Adrenal gland (tissue), 9 donors: ENCODE measurements at regions not wholly inside any gene's neighbourhood (a gene's known extent, or its start where the extent isn't known, plus 50 kb on each side); places are given as distances from the start of the nearest gene placed in this dataset.

Experiments
- DNase-seq, 7 donors: peaks; one replicate each; pipeline ENCODE4 v3.0.0-alpha.2; 2019 to 2020
- H3K27ac ChIP-seq, 5 donors: fragments of 200-600 bp; sonication (generic) in 4 of 5; 1 replicate in 3 of 5; 2 replicates in 2 of 5; pipeline versions ENCODE4 v1.5.1 to v1.8.0; 2016 to 2020; ENCODE audit warnings: mild to moderate bottlenecking in 1 of 5
- H3K27me3 ChIP-seq: fragments of 200-600 bp; 2 replicates; pipeline ENCODE4 v1.8.0; 2021
- H3K36me3 ChIP-seq, 2 donors: fragments of 200-600 bp; replicated peaks in 1 of 2; 1 replicate in 1 of 2; 2 replicates in 1 of 2; pipeline versions ENCODE4 v1.5.1 to v1.8.0; 2018 to 2022
- H3K4me1 ChIP-seq, 2 donors: fragments of 200-600 bp; replicated peaks in 1 of 2; 1 replicate in 1 of 2; 2 replicates in 1 of 2; pipeline versions ENCODE4 v1.5.1 to v1.8.0; 2018 to 2021
- H3K4me3 ChIP-seq, 4 donors: fragments of 200-600 bp; sonication (generic) in 3 of 4; one replicate each; pipeline ENCODE4 v1.5.1; 2016 to 2018
- H3K9me3 ChIP-seq, 3 donors: fragments of 200-600 bp; sonication (generic) in 1 of 3; replicated peaks in 1 of 3; 1 replicate in 2 of 3; 2 replicates in 1 of 3; pipeline versions ENCODE4 v1.5.1 to v1.8.0; 2016 to 2021
- POLR2A ChIP-seq, 2 donors: fragments of 450-650 bp; IDR thresholded peaks; one replicate each; pipeline ENCODE4 v1.6.1; 2017; ENCODE audit warnings: antibody characterized with exemption in 2 of 2, mild to moderate bottlenecking in 2 of 2, moderate library complexity in 1 of 2
- whole genome bisulfite sequencing, 4 donors: extraction: QIAGEN DNeasy Blood & Tissue Kit in 2 of 4; methylation state at CpG; one replicate each; pipeline versions ENCODE4 v1.1.5 to v1.1.7; 2013 to 2017; 5-methylcytosine and 5-hydroxymethylcytosine counted together
- intact Hi-C, 2 donors: fragments of 100-400 bp; cut with DNase I; formaldehyde crosslinking; loops; one replicate each; pipeline versions ENCODE4 v1.14.1 to v1.15.0; 2022 to 2023
- TF ChIP-seq, protein P1 (sequence below), 6 experiments: fragments of 450-650 bp in 4 of 6; fragments of 200-600 bp in 2 of 6; sonication (generic) in 1 of 6; IDR thresholded peaks; 1 replicate in 5 of 6; 2 replicates in 1 of 6; pipeline versions ENCODE4 v1.5.1 to v1.8.0; 2016 to 2021; ENCODE audit warnings: antibody characterized with exemption in 6 of 6, mild to moderate bottlenecking in 2 of 6, moderate library complexity in 1 of 6
- donor health status: healthy with polysubstance abuse.
- donor health status: Bipolar disorder and iron deficiency.
- donor health status: DM: yes; HTN: yes; CAD: no.
- donor health status: DM: no; HTN: no; CAD: no.
- donor health status: DM: no; HTN: no; CAD: no.

DNA sequence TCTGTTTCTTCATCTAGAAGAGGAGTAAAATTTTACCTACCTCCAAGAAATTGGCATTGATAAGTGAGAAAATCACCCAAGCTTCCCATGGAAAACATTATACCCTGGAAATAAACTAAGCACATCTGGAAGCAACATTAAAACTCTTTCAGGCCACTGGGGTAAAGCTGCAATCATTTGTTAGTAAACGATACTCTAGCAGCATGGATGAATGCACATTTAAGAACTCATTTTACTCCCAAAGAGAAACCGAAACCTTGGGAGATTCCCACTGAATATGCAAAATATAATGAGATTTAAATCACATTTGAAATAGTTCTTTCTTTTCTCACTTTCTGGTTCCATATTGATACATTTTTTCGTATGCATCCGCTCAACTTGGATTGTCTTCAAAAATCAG, 467.5 kb downstream of the EFNA5 start:
- intact Hi-C loops: no loop called here
- Histone ChIP-seq H3K36me3 (no peaks in the 10 kb centered on the region), H3K27ac (no peak overlapping the region), H3K9me3 (no peaks in the 10 kb centered on the region), H3K4me1 (no peaks in the 10 kb centered on the region), H3K27me3 (no peaks in the 10 kb centered on the region), H3K4me3 (no peak overlapping the region)
- 83 to 89% (median 86%) methylated on average over 4 of the region's 4 CpGs for WGBS, 4 donors
- DNase-seq: no peak
- TF ChIP-seq, protein P1, sequence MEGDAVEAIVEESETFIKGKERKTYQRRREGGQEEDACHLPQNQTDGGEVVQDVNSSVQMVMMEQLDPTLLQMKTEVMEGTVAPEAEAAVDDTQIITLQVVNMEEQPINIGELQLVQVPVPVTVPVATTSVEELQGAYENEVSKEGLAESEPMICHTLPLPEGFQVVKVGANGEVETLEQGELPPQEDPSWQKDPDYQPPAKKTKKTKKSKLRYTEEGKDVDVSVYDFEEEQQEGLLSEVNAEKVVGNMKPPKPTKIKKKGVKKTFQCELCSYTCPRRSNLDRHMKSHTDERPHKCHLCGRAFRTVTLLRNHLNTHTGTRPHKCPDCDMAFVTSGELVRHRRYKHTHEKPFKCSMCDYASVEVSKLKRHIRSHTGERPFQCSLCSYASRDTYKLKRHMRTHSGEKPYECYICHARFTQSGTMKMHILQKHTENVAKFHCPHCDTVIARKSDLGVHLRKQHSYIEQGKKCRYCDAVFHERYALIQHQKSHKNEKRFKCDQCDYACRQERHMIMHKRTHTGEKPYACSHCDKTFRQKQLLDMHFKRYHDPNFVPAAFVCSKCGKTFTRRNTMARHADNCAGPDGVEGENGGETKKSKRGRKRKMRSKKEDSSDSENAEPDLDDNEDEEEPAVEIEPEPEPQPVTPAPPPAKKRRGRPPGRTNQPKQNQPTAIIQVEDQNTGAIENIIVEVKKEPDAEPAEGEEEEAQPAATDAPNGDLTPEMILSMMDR (IDR thresholded peaks at IDR 0.05): no peak
- no peak for TF ChIP-seq POLR2A (IDR thresholded peaks at IDR 0.05)

DNA sequence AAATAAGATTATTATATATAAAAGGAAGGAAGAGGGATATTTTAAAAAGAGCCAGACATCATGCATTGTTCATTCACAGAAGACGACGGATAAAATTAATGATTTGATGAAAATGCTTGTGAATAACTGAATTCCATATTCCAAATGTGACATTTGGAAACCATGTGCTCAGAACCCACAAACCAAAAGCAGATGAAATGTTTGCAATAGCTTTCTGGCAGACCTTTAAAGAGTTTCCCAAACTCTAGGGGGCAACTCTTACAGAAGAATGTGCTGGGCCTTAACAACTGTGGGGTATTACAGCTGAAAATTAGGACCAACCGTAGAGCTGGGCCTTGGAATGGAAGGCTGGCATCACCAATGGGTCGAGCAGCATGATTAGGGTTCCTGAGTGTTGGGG, 471.0 kb downstream of the EFNA5 start:
- no peak for DNase-seq
- Histone ChIP-seq H3K36me3 (no peaks in the 10 kb centered on the region), H3K9me3 (no peaks in the 10 kb centered on the region), H3K4me1 (no peaks in the 10 kb centered on the region), H3K27ac (no peak overlapping the region), H3K4me3 (no peak overlapping the region), H3K27me3 (no peaks in the 10 kb centered on the region)
- TF ChIP-seq POLR2A (IDR thresholded peaks at IDR 0.05): no peak
- TF ChIP-seq, protein P1 (IDR thresholded peaks at IDR 0.05): no peak
- 78 to 90% (median 83%) methylated on average over 4 of the region's 4 CpGs for WGBS, 4 donors
- intact Hi-C loops: no loop called here

DNA sequence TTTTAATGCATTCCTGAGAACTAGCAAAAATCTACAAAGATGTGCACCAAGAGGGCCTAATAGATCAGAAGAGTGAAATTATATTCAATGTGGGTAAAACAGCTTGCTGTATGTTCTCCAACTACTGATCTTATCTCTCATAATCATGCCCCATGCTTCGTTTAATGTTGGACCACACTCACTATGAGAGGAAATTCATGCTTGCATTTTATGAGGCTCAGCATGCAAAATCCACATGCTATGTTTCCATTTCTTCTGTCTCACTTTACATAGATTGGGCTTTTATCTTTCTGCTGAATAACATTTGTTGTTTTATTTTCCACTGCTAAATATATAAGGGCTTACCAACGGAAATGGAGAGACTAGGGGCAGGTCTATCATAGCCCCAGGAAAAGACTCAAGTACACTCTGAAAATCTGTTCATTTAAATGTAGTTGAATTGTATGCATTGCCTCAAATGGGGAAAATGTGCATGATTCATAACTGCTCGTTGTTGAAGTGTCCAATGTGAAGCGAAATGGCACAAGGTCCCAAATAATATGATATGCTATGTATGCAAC, 474.2 kb downstream of the EFNA5 start:
- H3K9me3 ChIP-seq: no peaks in the 10 kb centered on the region
- H3K4me3 ChIP-seq: no peak overlapping the region
- WGBS, 4 donors: 68 to 78% (median 73%) methylated on average over 4 of the region's 4 CpGs
- H3K27ac ChIP-seq: no peak overlapping the region
- no peak for DNase-seq
- TF ChIP-seq POLR2A (IDR thresholded peaks at IDR 0.05): no peak
- TF ChIP-seq, protein P1 (IDR thresholded peaks at IDR 0.05): no peak
- no peaks in the 10 kb centered on the region for H3K4me1 ChIP-seq
- no peaks in the 10 kb centered on the region for H3K36me3 ChIP-seq
- intact Hi-C loops: no loop called here
- no peaks in the 10 kb centered on the region for H3K27me3 ChIP-seq

DNA sequence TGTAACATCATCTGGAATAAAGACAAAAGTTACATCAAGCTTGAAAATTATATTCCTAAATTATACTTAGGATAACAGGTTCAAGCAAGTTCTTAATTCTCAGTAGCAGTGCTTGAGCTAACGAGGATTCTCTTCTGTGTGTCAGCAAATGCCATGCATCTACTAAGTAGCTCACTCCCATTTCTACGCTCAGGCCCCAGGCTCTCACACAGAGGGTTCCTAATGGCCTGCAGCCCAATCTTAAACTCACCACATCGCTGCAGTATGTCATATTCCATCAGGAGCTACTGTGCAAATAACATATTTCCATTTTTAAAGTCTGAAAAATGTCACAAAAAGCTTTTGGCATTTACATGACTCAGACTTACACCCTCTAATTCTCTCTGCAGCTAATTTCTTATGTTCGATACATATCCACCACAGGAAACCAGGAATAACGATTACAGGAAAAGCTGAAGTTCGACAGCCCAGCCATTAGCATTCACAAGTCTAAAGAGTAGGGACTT, 474.8 kb downstream of the EFNA5 start:
- H3K4me1 ChIP-seq: no peaks in the 10 kb centered on the region
- H3K9me3 ChIP-seq: no peaks in the 10 kb centered on the region
- TF ChIP-seq POLR2A (IDR thresholded peaks at IDR 0.05): no peak
- TF ChIP-seq, protein P1 (IDR thresholded peaks at IDR 0.05): no peak
- intact Hi-C loops: no loop called here
- H3K4me3 ChIP-seq: no peak overlapping the region
- no peaks in the 10 kb centered on the region for H3K36me3 ChIP-seq
- no peaks in the 10 kb centered on the region for H3K27me3 ChIP-seq
- no peak for DNase-seq
- WGBS, 4 donors: 83 to 86% (median 85%) methylated on average over 6 of the region's 6 CpGs
- H3K27ac ChIP-seq: no peak overlapping the region
